Liver (tissue), 8 donors: ENCODE measurements at regions not wholly inside any gene's neighbourhood (a gene's known extent, or its start where the extent isn't known, plus 50 kb on each side); places are given as distances from the start of the nearest gene placed in this dataset.

Source experiments
- DNase-seq: peaks from one replicate; pipeline ENCODE4 v3.0.0-alpha.2; 2017; ENCODE audit warnings: low spot score
- H3K27ac ChIP-seq, 2 donors: one replicate each; pipeline ENCODE4 v1.7.0; 2013; ENCODE audit warnings: inconsistent platforms in 2 of 2, low read length in 2 of 2, control low read depth in 1 of 2, low read depth in 1 of 2, mild to moderate bottlenecking in 1 of 2
- H3K27me3 ChIP-seq, 4 donors: one replicate each; pipeline versions ENCODE4 v1.6.1 to v1.7.0; 2013; ENCODE audit warnings: low read length in 3 of 4, inconsistent platforms in 1 of 4, mild to moderate bottlenecking in 1 of 4, moderate library complexity in 1 of 4; ENCODE audit not compliant: control insufficient read depth in 4 of 4, insufficient read depth in 4 of 4
- H3K36me3 ChIP-seq, 4 donors: one replicate each; pipeline versions ENCODE4 v1.6.1 to v1.7.0; 2013; ENCODE audit warnings: low read length in 3 of 4, mild to moderate bottlenecking in 3 of 4, low read depth in 1 of 4, moderate library complexity in 1 of 4; ENCODE audit not compliant: control insufficient read depth in 4 of 4, insufficient read depth in 3 of 4
- H3K4me1 ChIP-seq, 4 donors: one replicate each; pipeline versions ENCODE4 v1.6.1 to v1.7.0; 2013; ENCODE audit warnings: low read length in 3 of 4, mild to moderate bottlenecking in 3 of 4, moderate library complexity in 1 of 4; ENCODE audit not compliant: control insufficient read depth in 4 of 4, insufficient read depth in 4 of 4
- H3K4me3 ChIP-seq, 3 donors: one replicate each; pipeline versions ENCODE4 v1.6.1 to v1.7.0; 2013; ENCODE audit warnings: low read length in 3 of 3, control low read depth in 1 of 3, low read depth in 1 of 3, mild to moderate bottlenecking in 1 of 3
- H3K9ac ChIP-seq, 2 donors: one replicate each; pipeline ENCODE4 v1.7.0; 2013; ENCODE audit warnings: low read length in 2 of 2, mild to moderate bottlenecking in 2 of 2, moderate library complexity in 2 of 2, control low read depth in 1 of 2, low read depth in 1 of 2
- H3K9me3 ChIP-seq, 4 donors: one replicate each; pipeline versions ENCODE4 v1.6.1 to v1.7.0; 2013; ENCODE audit warnings: low read length in 3 of 4; ENCODE audit not compliant: control insufficient read depth in 4 of 4
- ATF3 ChIP-seq: IDR thresholded peaks from 2 replicates; pipeline ENCODE4 v1.6.1; 2016; ENCODE audit warnings: antibody characterized with exemption
- FOXA2 ChIP-seq: IDR thresholded peaks from 2 replicates; pipeline ENCODE4 v1.6.1; 2016; ENCODE audit warnings: antibody characterized with exemption
- HNF4A ChIP-seq, 2 donors: conservative IDR thresholded peaks; 2 replicates each; pipeline ENCODE4 v1.6.1; 2016; ENCODE audit warnings: antibody characterized with exemption in 2 of 2, mild to moderate bottlenecking in 2 of 2
- HNF4G ChIP-seq: IDR thresholded peaks from 2 replicates; pipeline ENCODE4 v1.6.1; 2016; ENCODE audit warnings: antibody characterized with exemption
- NR2F2 ChIP-seq: IDR thresholded peaks from 2 replicates; pipeline ENCODE4 v1.6.1; 2016; ENCODE audit warnings: antibody characterized with exemption
- RAD21 ChIP-seq, 2 donors: IDR thresholded peaks; 2 replicates each; pipeline ENCODE4 v1.6.1; 2016; ENCODE audit warnings: antibody characterized with exemption in 2 of 2, mild to moderate bottlenecking in 2 of 2
- SP1 ChIP-seq: IDR thresholded peaks from 2 replicates; pipeline ENCODE4 v1.6.1; 2018; ENCODE audit warnings: antibody characterized with exemption, mild to moderate bottlenecking
- TAF1 ChIP-seq: conservative IDR thresholded peaks from 2 replicates; pipeline ENCODE4 v1.6.1; 2016; ENCODE audit warnings: antibody characterized with exemption, mild to moderate bottlenecking
- YY1 ChIP-seq: IDR thresholded peaks from 2 replicates; pipeline ENCODE4 v1.6.1; 2016; ENCODE audit warnings: antibody characterized with exemption, mild to moderate bottlenecking
- WGBS: extraction: QIAGEN DNeasy Blood & Tissue Kit; methylation state at CpG from one replicate; pipeline ENCODE4 v1.1.7; 2013; 5-methylcytosine and 5-hydroxymethylcytosine counted together
- TF ChIP-seq, protein P1 (sequence below): IDR thresholded peaks from 2 replicates; pipeline ENCODE4 v1.6.1; 2016; ENCODE audit warnings: antibody characterized with exemption
- TF ChIP-seq, protein P2 (sequence below): IDR thresholded peaks from 2 replicates; pipeline ENCODE4 v1.6.1; 2016; ENCODE audit warnings: antibody characterized with exemption
- TF ChIP-seq, protein P3 (sequence below): fragments of 150-350 bp; IDR thresholded peaks from 2 replicates; pipeline ENCODE4 v1.5.1; 2017; ENCODE audit warnings: improper control_type of control experiment, low read depth, low read length; ENCODE audit not compliant: missing input control
- TF ChIP-seq, protein P4 (sequence below): IDR thresholded peaks from 2 replicates; pipeline ENCODE4 v1.6.1; 2016; ENCODE audit warnings: antibody characterized with exemption, mild to moderate bottlenecking
- donor health status: healthy.
- donor health status: healthy.
- donor health status: healthy.
- donor health status: healthy.
- donor health status: healthy.

DNA sequence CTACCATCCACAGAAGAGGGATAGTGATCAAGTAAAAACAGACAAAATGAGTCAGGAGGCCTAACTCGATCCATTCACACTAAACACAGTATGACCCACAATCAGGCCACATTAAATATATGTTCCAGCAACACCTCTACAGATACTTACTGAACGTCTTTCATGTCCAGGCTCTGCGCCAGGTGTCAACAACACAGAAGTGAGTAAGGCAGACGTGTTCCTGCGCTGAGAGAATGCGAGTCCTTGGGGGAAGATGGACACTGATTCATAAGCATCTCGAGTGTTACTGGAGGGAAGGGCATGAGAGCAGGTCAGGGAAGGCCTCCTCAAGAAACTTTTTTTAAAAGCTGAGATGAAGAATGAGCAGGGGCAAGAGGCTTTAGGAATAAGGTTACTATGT lies 164.3 kb upstream of the CLINT1 start:
- WGBS: 81% methylated on average over 7 of the region's 7 CpGs
- H3K4me3 ChIP-seq: no peak overlapping the region
- TF ChIP-seq, protein P1, sequence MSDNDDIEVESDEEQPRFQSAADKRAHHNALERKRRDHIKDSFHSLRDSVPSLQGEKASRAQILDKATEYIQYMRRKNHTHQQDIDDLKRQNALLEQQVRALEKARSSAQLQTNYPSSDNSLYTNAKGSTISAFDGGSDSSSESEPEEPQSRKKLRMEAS: no peak
- TF ChIP-seq, protein P2, sequence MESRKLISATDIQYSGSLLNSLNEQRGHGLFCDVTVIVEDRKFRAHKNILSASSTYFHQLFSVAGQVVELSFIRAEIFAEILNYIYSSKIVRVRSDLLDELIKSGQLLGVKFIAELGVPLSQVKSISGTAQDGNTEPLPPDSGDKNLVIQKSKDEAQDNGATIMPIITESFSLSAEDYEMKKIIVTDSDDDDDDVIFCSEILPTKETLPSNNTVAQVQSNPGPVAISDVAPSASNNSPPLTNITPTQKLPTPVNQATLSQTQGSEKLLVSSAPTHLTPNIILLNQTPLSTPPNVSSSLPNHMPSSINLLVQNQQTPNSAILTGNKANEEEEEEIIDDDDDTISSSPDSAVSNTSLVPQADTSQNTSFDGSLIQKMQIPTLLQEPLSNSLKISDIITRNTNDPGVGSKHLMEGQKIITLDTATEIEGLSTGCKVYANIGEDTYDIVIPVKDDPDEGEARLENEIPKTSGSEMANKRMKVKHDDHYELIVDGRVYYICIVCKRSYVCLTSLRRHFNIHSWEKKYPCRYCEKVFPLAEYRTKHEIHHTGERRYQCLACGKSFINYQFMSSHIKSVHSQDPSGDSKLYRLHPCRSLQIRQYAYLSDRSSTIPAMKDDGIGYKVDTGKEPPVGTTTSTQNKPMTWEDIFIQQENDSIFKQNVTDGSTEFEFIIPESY: no peak
- TF ChIP-seq, protein P3, sequence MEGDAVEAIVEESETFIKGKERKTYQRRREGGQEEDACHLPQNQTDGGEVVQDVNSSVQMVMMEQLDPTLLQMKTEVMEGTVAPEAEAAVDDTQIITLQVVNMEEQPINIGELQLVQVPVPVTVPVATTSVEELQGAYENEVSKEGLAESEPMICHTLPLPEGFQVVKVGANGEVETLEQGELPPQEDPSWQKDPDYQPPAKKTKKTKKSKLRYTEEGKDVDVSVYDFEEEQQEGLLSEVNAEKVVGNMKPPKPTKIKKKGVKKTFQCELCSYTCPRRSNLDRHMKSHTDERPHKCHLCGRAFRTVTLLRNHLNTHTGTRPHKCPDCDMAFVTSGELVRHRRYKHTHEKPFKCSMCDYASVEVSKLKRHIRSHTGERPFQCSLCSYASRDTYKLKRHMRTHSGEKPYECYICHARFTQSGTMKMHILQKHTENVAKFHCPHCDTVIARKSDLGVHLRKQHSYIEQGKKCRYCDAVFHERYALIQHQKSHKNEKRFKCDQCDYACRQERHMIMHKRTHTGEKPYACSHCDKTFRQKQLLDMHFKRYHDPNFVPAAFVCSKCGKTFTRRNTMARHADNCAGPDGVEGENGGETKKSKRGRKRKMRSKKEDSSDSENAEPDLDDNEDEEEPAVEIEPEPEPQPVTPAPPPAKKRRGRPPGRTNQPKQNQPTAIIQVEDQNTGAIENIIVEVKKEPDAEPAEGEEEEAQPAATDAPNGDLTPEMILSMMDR: no peak
- TF ChIP-seq, protein P4, sequence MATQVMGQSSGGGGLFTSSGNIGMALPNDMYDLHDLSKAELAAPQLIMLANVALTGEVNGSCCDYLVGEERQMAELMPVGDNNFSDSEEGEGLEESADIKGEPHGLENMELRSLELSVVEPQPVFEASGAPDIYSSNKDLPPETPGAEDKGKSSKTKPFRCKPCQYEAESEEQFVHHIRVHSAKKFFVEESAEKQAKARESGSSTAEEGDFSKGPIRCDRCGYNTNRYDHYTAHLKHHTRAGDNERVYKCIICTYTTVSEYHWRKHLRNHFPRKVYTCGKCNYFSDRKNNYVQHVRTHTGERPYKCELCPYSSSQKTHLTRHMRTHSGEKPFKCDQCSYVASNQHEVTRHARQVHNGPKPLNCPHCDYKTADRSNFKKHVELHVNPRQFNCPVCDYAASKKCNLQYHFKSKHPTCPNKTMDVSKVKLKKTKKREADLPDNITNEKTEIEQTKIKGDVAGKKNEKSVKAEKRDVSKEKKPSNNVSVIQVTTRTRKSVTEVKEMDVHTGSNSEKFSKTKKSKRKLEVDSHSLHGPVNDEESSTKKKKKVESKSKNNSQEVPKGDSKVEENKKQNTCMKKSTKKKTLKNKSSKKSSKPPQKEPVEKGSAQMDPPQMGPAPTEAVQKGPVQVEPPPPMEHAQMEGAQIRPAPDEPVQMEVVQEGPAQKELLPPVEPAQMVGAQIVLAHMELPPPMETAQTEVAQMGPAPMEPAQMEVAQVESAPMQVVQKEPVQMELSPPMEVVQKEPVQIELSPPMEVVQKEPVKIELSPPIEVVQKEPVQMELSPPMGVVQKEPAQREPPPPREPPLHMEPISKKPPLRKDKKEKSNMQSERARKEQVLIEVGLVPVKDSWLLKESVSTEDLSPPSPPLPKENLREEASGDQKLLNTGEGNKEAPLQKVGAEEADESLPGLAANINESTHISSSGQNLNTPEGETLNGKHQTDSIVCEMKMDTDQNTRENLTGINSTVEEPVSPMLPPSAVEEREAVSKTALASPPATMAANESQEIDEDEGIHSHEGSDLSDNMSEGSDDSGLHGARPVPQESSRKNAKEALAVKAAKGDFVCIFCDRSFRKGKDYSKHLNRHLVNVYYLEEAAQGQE: no peak
- TF ChIP-seq SP1: no peak
- no peak for TF ChIP-seq TAF1
- TF ChIP-seq ATF3: no peak
- TF ChIP-seq RAD21 (IDR thresholded peaks at IDR 0.05): no peak
- no peak for TF ChIP-seq NR2F2
- TF ChIP-seq HNF4G: no peak
- no peak for TF ChIP-seq YY1
- H3K27me3 ChIP-seq: no peaks in the 10 kb centered on the region
- H3K4me1 ChIP-seq: peaks cover 2 to 25% (median 23%) of the 10 kb centered on the region in 4 donors
- H3K36me3 ChIP-seq: no peaks in the 10 kb centered on the region
- H3K9ac ChIP-seq: no peak overlapping the region
- no peak overlapping the region for H3K27ac ChIP-seq
- DNase-seq: no peak
- no peaks in the 10 kb centered on the region for H3K9me3 ChIP-seq

GRCh38 chr5:158022837-158023236 lies 163.9 kb upstream of the CLINT1 start:
- no peaks in the 10 kb centered on the region for H3K27me3 ChIP-seq
- DNase-seq: no peak
- H3K9ac ChIP-seq: no peak overlapping the region
- H3K36me3 ChIP-seq: no peaks in the 10 kb centered on the region
- WGBS: 74% methylated on average over 6 of the region's 6 CpGs
- no peak overlapping the region for H3K4me3 ChIP-seq
- H3K9me3 ChIP-seq: no peaks in the 10 kb centered on the region
- TF ChIP-seq, protein P3: no peak
- TF ChIP-seq ATF3 (no peak), FOXA2 (no peak), HNF4A (conservative IDR thresholded peaks at IDR 0.05) (no peak)
- no peak overlapping the region for H3K27ac ChIP-seq
- peaks cover 4 to 26% (median 21%) of the 10 kb centered on the region in 4 donors for H3K4me1 ChIP-seq
